HG03064 (cell line): ENCODE measurements at regions not wholly inside any gene's neighbourhood (a gene's known extent, or its start where the extent isn't known, plus 50 kb on each side); places are given as distances from the start of the nearest gene placed in this dataset.
"Not testable (repeated sequence)": the region's sequence is repeated elsewhere in the genome, so short reads cannot be mapped to it uniquely, and the experiment has no call there.

ENCODE experiments used
- ATAC-seq: cut with Tn5 transposase; IDR thresholded peaks from one replicate; pipeline ENCODE4 v1.9.1; 2021; ENCODE audit warnings: low read depth; ENCODE audit not compliant: unreplicated experiment

DNA sequence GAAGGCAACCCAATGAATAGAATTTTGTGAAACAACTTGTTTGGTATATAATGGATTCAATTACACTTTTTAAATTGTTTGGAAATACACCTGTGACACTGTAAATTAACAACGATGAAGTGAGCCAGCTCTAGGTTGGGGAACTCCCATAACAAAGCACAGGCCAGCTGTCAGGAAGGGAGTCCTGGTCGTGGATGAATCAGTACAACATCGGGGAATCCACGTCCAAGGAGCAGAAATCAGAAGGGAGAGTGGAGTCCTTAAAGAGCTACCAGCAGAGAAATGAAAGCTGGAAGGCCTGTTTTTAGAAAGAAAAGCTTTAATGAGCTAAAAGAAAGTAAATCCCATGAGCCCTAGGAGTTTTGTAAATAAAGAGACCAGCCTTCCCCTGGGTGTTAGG, 223.1 kb upstream of the SLC35B3 start:
- no peak for ATAC-seq

DNA sequence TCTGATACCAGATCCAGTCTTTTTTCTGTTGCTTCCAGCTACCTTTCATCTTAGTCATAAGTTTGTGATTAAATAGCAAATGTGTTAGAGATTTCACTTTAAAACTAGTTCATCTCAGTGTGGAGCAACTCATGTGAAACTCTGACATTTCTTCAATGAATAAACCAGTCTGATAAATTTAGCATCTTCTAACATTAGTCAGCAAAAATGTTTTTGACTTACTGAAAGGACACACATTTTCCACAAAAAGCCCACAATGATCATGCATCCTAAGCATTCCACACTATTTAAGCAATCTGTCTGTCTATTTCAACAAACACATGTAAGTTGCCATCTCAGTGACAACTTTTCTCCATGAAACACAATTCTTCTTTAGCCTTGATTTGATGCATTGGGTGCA, 222.2 kb upstream of the SLC35B3 start:
- ATAC-seq: no peak

DNA sequence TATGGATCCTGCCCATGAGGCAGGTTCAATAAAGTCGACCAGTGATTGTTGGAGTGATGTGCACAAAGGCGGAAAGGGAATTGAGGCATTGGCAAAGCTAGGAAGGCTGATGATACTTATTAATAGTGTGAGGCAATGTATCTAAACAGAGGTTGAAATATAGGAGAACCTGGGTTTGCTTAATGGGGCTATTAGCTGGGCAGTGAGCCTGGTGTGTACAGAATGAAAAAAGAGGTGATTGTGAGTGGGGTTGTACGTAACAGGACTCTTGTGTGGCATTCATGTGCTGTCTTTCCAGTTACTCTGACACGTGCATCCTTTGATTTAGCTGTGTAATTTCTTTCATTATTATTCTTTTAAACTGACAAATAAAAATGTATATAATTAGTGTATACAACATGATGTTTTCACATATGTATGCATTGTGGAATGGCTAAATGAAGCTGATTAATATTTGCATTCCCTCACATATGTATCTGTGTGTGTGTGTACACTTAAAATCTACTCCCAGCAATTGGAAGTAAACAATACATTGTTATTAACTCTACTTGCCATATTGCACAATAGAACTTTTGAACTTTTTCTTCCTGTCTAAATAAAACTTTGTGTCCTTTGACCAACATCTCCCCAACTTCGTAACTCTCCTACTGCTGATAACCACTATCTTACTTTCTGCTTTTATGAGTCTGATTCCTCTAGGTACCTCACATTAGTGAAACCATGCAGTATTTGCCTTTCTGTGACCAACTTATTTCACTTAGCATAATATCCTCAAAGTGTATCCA, 220.5 kb upstream of the SLC35B3 start:
- no peak for ATAC-seq

DNA sequence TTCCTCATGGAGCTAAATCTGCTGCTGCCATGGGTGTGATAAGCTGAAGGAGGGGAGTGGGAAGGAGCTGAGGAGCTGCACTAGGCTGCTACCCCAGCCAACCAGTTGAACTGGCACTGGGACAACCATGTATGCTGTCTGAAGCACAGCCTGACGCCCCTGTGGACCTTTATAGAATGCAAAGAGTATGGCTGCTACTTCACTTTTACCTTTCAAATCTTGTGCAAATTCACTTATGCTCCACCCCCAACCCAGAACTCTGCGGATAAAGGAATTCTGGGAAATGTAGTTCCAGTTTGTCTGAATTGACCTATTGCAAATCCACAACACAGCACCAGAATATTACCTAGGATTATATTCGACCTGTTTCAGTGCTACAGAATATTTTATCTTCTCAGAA, 217.4 kb upstream of the SLC35B3 start:
- no peak for ATAC-seq

DNA sequence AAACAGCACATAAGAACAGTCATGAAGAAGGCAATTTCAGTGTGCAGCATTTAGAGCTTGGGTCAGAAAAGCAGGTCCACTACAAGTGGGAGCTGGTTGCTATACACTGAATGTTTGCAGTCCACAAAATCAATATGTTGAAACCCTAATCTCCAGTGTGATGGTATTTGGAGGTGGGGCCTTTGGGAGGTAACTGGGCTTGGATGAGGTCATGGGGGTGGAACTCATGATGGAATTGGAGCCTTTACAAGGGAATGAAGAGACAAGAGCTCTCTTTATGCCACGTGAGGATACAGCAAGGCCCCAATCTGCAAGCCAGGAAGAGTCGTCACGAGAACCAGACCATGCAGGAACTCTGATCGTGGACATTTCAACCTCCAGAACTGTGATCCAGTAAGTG, 216.7 kb upstream of the SLC35B3 start:
- no peak for ATAC-seq

DNA sequence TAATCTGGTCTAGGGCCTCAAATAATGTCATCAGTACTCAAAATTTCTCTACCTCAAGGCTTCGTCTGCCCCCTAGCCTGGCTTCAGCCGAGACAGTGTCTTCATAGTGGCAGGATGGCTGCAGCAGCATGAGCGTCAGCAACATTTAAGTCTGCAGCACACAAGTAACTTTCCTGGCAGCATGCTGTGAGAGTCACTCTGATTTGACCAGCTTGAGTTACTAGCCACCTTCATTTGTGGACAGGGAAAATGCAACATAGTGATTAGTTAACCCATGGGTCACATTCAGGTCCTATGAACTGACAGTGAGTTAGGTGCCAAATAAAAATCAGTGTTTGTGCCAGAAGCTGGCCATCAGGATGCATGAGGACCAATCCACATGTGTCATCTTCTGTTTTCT, 209.9 kb upstream of the SLC35B3 start:
- no peak for ATAC-seq

DNA sequence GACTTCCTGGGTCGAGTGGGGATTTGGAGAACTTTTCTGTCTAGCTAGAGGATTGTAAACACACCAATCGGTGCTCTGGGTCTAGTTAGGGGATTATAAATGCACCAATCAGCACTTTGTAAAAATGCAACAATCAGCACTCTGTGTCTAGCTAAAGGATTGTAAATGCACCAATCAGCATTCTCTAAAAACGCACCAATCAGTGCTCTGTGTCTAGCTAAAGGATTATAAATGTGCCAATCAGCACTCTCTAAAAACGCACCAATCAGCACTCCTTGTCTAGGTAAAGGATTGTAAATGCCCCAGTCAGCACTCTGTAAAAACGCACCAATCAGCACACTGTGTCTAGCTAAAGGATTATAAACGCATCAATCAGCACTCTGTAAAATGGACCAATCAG, 209.0 kb upstream of the SLC35B3 start:
- no peak for ATAC-seq

DNA sequence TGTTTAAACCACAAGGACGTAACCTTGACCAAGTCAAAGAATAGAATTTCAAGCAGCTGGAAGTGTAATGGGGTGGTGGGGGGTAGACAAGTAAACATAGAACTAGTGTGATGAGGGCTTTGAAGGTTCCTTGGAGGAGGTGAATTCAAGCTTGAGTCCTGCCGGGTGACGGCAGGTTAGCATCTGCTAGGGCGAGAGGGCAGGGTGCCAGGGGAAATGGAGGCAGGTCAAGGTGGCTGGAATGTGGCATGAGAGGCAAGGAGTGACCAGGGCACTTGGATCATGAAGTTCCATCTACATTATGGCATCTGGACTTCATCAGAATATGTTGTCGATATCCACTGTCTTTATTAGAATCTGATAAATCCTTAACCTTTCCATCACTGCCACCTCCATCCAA, 207.5 kb upstream of the SLC35B3 start:
- ATAC-seq: no peak

DNA sequence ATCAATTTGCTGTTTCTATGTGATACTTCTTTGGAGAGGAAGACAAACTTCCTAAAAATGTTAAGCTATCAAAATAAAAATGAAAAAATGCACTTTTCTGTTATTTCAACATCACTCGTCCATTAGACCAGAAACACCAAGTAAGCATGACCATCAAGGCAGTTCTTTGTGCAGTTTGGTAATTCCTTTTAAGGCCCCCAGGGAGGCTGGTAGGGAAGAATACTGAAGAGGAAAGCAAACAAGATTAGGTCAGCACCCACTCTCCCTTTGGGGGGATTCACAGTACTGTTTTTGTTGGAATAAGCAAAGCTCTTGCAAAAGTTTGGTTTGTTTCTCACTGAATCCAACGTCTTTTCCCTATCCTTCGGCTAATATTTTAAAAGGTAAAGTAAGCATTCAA, 206.8 kb upstream of the SLC35B3 start:
- no peak for ATAC-seq

DNA sequence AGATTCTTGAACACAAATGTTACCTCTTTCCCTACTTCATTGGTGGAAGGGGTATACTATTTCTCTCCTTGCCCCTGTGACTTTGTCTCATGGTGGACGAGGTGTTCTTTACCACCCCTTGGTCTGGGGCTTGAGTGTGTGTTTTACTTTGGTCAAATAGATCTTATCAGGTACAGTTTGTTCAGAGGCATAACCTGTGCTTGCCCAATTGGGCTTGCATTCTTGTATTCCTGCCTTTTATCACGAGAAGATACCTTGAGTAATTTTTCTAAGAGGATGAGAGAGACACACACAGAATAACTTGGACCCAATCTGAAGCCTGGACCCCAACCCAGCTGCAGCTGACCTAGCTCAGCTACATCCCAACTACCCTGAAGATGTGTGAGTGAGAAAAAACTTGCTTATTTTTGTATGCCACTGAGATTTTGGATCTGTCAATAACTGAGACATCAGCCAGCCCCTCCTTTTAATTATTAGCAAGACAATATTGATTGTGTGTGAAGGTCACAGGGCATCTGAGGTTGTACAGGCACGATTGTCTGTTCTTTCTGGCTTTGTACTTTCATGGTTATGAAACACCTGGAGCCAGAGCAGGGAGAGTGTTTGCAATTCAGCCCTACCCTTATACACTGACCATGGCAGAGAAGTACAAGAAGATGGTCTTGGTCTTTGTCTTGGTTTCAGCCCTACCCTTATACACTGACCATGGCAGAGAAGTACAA, 204.7 kb upstream of the SLC35B3 start:
- no peak for ATAC-seq

DNA sequence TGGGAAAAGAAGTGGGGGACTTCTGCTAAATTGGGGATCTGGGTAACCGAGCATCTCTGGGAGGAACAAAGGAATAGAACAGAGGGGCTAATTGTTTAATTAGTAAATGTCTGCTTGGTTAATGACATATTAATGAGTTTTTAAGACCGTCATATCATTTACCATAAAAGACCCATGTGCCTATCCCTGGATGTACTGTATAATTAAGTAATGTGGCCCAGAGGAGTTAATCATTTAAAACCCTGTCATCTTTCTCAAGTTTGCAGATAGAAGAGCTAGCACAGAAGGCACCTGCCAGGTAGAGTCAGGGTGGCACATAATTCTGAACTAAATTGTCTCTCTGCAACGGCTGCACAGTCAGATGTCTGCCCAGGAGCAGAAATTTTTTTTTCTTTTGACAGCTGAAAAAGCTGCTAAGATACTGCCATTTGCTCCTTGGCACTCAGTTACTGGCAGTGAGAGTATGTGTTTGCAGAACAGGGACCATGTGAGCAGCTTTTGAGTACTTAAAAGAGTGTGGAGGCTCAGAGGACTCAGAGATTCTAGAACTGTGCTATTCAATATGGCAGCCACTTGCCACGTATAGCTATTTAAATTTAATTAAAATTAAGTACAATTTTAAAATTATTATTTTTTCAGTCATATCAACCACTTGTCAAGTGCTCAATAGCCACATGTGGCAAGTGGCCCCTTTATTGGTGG, 202.7 kb upstream of the SLC35B3 start:
- ATAC-seq: no peak

DNA sequence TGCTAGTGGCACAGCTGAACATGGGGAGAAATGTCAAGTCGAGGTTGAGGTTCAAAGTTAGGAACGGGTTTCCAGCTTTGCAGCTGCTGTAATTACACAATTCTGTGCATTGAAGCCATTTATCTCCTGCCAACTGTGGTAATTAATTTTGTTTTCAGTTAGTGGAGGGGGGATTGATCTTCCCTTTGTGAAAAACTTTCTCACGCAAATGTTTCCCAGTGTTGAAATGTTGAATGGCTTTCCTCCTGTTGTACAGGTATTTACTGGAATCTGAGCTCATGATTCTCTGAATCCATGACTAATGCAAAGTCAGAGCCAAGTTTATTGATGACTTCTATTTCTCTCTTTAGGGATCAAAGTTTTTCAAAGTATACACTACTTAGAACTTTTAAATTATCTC, 198.4 kb upstream of the SLC35B3 start:
- no peak for ATAC-seq

DNA sequence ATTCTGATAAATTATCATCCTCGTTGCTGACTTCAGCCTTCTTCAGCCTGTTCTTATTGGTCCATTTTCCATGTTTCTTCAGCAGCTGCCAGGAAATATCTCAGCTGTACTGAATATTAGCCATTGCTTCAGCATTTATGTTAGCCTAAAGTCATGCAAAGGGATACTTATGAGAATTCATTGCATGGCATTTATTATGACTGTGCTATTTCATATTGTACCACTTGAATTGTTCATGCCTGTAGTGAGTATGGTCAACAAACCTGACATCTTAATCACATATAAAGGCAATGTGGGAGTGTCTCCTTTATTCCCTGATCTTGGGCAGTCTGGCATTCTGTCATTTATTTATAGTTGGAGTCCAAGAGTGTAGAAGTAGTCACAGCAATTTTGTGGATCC, 193.4 kb upstream of the SLC35B3 start:
- no peak for ATAC-seq

DNA sequence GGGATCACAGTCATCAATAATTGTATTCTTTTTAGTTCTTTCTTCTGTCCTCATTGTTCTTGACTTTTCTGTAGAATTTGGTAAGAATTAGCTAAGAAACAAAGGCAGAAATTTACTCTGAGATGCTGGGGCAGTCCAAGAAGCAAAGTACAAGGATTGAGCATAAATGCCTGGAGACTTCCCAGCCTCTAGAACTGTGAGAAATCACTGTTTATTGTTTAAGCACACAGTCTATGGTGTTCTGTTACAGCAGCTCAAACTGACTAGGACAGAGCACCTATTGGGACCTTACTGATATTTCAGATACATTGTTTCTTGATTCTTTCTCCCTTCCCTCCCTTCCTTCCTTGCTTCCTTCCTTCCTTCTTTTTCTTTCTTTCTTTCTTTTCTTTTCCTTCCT, 192.7 kb upstream of the SLC35B3 start:
- no peak for ATAC-seq

DNA sequence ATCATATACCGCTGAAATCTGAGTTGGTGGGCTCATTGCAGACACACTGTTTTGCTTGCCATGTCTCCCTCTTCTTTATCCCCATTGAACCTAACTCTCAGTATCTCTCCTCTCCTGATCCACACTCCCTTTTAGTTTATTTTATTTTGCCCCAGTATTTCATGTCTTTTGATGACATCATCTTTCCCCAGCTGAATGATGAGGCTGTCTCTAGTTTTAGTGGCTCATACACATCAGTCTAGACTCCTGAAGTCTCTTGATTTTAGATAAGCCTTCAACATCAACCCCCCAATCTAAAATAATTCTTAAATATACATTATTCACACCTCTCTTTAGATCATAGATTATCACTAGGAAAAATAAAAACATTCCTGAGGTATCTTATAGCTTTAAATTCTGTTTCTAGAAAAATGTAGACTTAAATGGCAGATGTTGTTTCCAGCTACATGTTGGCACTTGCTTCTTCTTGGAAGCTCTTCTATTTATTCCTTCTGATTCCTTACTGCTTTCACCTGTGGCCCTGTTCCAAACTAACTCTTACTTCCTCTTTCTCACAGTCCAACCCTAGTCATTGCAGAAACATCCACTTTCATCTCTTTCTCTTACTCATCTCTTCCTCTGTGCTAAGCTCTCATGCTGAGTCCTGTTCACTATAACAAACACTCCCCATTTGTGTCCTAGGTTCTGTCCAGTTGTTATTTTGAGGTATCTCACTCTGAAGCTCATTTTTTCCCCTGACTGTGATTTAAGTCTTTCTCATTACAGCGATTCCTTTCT, 191.9 kb upstream of the SLC35B3 start:
- no peak for ATAC-seq

DNA sequence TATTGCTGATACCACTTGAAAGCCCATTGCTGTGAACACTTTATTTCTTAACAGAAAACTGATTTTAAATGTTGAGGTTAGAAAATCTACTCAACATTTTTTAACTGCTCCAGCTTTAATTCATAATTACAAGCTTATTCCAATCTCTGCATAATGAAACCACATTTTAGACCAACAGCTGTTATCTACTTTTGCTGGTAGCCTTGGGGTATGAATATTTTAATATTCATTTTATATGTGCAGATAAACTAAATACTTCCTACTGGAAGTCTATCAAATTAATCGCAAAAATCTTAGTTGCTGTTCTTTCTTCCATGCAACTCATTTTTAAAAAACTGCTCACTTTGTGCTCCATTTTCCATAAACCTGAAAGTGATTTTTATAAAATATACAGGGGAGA, 189.3 kb upstream of the SLC35B3 start:
- ATAC-seq: no peak

DNA sequence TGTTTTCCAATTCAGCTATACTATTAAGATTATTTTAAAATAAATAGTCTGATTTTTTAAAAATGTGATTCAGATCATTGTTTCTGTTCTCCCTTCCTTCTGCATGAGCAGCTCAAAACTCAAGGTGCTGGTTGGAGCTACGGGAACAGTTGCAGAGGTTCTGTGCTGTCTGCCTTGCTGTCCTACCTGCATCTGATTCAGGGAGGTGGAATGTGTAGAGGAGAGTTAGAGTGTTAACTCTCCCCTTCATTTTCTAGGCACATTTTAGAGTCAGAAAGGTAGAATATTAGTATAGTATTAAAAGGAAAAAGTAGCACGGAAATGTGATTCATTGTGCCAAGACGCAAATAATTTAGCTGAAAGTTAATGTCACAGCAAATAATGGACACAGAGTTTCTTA, 188.1 kb upstream of the SLC35B3 start:
- no peak for ATAC-seq

DNA sequence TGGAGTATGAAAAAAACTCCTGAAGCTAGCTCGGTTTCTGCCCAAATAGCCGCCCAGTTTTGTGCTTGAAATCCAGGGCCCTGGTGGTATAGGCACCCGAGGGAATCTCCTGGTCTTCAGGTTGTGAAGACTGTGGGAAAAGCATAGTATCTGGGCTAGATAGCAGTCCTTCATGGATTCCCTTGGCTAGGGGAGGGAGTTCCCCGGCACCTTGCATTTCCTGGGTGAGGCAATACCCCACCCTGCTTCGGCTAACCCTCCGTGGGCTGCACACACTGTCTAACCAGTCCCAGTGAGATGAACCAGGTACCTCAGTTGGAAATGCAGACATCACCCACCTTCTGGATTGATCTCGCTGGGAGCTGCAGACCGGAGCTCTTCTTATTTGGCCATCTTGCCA, 184.5 kb upstream of the SLC35B3 start:
- ATAC-seq: no peak

DNA sequence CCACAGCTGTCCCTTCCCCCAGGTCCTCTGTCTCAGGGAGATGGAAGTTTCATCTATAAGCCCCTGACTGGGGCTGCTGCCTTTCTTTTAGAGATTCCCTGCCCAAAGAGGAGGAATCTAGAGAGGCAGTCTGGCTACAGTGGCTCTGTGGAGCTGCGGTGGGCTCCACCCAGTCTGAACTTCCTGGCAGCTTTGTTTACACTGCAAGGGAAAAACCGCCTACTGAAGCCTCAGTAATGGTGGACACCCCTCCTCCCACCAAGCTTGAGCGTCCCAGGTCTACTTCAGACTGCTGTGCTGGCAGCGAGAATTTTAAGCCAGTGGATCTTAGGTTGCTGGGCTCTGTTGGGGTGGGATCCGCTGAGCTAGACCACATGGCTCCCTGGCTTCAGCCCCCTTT, 184.1 kb upstream of the SLC35B3 start:
- not testable (repeated sequence) for ATAC-seq

DNA sequence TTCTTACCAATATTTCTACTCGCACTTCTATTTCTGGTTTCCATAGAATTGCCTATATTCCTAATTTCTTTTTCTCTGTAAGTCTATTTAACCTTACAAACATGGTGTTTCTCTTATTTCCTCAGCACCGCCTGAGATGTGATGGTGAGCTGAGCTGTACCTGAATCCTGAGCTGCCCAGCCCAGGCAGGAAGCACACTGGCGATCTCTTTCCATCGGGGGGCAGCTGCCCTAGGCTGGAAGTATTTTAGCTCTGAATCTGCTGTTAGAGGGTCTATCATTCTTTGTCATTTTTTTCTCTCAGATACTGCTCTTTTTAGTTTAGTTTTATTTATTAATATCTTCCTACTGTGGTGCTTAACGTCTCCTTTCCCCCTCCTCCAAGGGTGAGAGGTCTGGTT, 173.4 kb upstream of the SLC35B3 start:
- no peak for ATAC-seq
